HG02840 (cell line): ENCODE measurements at regions not wholly inside any gene's neighbourhood (a gene's known extent, or its start where the extent isn't known, plus 50 kb on each side); places are given as distances from the start of the nearest gene placed in this dataset.

Source experiments
- ATAC-seq: cut with Tn5 transposase; IDR thresholded peaks from one replicate; pipeline ENCODE4 v1.9.1; 2021; ENCODE audit warnings: mild to moderate bottlenecking, moderate library complexity, moderate number of reproducible peaks; ENCODE audit not compliant: unreplicated experiment, low FRiP score

DNA sequence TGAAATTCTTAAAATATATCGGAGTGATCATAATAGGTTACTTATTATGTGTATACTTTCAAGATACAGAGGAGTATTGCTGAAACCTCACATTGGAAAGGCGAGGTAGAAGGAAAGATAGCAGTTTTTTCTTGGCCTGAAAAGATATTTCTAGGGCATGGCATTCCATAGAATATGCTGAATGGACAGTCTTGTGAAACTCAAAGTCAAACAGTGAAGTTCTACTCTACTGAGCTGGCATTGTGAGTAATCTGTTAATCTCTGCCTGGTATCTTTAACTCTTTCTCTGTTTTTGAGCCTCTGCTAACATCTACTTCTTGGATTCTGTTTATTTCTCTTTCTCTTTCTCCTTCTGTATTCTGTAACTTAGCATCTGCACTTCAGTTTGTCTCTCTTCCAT, 176.3 kb upstream of the ZBTB20 start:
- ATAC-seq = no peak

- no peak for ATAC-seq
Observed at GRCh38 chr3:115324056-115324455, 177.0 kb upstream of the ZBTB20 start.

- ATAC-seq = no peak
Observed at GRCh38 chr3:115325539-115325938, 178.5 kb upstream of the ZBTB20 start.

- no peak for ATAC-seq
Observed at GRCh38 chr3:115330430-115330829, 183.3 kb upstream of the ZBTB20 start.

GRCh38 chr3:115332998-115333397, 185.9 kb upstream of the ZBTB20 start:
- no peak for ATAC-seq

DNA sequence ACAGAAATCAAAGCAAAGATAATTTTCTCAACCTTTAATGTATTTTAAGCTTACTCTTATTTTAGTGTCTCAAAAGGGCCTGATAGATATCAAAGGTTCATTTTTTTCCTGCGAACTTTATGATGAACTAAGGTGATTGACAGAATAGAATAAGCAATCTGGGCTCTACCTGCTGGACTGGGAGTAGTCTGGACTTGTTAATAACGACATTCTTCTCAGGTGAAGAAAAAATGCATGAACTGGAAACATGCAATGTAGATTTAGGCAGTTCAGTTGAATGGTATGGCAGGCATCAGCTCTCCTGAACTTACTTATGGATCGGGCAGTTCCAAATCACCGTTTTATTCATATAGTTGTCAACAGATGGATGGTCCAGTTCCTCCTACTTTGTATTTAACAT, 189.7 kb upstream of the ZBTB20 start:
- ATAC-seq = no peak

GRCh38 chr3:115340586-115340985, 193.5 kb upstream of the ZBTB20 start:
- no peak for ATAC-seq

DNA sequence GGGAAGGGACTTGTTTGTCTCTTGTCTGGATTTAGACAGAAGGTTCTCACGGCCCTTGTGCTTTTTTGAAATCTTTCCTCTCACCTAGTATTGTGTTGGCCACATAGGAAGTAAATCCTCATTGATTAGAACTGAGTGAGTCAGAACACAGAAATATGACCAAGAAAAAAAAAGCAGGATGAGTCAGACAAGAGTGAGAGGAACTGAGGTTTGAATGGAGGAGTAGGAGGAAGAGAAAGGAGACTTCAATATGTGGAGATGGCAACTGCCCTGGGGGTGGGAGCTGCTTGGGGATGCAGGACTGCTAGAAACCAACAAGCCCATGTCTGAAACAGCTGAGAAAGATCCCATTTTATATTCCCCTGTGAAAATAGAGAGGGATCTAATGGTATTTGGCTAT, 194.1 kb upstream of the ZBTB20 start:
- ATAC-seq = no peak

GRCh38 chr3:115347737-115348136, 200.6 kb upstream of the ZBTB20 start:
- ATAC-seq = no peak

DNA sequence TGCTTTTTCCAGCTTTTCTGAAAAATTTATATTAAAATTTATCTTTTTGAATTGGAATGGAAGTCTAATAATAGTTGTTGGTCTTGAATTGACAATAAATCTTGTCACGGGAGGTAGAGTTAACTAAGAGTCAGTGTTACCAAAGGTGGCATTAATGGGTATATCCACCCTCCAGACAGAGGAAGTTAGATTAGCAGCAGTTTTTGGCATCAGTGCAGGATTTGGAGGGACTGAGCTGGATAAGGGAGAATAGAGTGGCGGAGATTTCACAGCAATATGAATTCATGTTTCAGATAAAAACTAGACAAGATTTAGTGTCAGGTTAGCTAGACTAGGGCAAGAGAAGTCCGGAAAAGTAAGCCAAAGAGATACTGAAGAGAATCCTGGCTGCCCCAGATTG, 201.3 kb upstream of the ZBTB20 start:
- ATAC-seq = no peak

DNA sequence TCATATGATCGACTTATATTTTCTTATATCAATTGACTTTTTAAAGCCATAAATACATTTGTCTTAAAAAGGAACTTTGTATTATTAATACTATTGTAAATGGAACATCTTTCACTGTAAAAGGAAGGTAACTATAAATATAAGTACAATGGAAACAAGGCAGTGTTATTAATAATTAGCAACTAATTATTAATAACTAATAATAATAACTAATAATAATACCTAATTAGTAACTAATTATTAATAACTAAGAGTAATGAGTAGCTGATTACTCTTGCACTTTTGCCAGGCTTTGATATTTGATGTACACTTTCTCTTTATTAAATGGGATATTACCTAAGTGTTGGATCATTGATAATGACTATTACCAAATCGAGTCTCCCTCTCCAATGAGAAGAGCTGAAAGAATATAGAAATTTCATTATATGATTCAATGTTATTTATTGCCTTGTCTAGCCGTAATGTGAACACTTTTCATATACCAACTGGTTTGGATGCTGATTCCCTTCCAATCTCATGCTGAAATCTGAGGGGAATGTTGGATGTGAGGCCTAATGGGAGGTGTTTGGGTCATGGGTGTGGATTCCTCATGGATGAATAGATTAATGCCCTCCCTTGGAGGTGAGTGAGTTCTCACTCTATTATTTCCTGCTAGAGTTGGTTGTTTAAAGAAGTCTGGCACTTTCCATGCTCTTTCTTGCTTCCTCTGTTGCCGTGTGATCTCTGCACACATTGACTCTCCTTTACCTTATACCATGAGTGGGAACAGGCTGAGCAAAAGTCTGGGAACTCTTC, 202.1 kb upstream of the ZBTB20 start:
- ATAC-seq = no peak

GRCh38 chr3:115350606-115351005, 203.5 kb upstream of the ZBTB20 start:
- no peak for ATAC-seq

GRCh38 chr3:115351193-115351592, 204.1 kb upstream of the ZBTB20 start:
- no peak for ATAC-seq

- no peak for ATAC-seq
Observed at GRCh38 chr3:115354010-115354409, 206.9 kb upstream of the ZBTB20 start.

GRCh38 chr3:115357456-115357855, 210.4 kb upstream of the ZBTB20 start:
- no peak for ATAC-seq

DNA sequence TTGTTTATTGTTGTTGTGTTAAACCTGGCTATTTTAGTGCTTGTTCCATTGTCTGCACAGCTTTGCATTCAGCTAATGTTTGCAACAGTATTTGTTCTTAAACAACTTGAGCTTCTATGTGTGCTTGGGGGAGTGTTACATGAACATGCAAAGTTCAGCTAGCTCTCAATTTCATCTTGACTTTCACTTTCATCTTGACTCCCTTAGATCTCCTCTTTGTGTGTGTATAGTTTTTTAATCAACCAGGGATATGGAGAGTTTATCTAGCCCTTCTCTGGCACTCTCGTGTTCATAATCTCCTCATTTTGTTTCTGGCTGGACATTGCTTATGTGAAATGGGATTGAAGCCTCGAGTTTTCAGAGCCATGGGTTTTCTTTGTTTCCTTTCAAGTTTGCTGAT, 212.4 kb upstream of the ZBTB20 start:
- ATAC-seq = no peak

- no peak for ATAC-seq
Observed at GRCh38 chr3:115361806-115362205, 214.7 kb upstream of the ZBTB20 start.

DNA sequence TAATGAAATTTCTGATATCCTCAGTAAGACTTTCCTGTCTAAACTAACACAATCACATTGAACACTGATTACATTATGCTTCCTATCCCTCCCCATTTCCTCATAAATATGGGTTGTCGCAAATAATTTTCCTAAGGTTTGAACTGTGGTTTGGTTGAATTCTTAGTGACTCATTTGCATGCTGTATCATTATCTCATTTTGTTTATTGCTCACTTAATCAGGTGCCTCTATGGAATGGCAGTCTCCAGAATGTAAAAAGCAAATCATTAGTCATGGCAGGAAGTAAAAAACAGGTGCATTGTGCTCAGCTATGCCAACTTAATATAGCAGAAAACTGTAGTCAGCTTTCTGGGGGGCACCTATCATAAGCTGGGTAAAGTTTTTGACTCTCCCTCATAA, 216.0 kb upstream of the ZBTB20 start:
- no peak for ATAC-seq

DNA sequence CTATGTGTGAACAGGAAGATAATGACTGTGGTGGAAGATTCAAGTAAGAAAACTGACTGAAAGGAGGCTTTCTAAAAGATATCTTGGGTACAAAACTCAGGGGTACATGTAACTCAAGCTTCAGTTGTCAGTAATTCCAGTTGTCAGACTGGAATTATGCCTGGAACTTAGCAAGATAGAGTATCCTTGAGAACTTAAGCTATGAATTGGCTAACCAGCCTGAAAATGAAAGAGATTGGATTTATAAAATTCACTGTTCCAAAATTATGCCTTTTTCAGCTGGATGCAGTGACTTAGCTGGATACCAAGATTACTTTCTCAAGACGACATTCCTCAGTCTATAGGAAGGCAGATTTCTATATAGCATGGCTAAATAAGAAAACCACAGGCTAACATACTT, 221.9 kb upstream of the ZBTB20 start:
- ATAC-seq = no peak

DNA sequence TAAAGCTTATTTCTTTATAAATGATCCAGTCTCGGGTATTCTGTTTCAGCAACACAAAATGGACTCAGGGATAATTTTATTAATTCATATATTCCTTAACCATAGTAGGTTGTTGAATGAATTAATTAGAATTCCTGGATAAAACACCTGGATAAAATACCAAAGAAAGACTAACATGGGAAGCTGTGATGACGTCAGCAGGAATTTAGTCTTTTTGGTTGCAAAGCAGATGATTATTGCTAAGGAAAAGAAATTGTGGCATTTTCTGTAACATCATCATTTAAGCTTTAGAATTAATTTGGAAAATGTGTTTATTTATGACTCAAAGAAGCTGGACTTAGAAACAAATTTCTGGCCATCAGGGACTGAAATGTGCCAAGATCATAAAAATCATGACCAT, 228.3 kb upstream of the ZBTB20 start:
- ATAC-seq = no peak

DNA sequence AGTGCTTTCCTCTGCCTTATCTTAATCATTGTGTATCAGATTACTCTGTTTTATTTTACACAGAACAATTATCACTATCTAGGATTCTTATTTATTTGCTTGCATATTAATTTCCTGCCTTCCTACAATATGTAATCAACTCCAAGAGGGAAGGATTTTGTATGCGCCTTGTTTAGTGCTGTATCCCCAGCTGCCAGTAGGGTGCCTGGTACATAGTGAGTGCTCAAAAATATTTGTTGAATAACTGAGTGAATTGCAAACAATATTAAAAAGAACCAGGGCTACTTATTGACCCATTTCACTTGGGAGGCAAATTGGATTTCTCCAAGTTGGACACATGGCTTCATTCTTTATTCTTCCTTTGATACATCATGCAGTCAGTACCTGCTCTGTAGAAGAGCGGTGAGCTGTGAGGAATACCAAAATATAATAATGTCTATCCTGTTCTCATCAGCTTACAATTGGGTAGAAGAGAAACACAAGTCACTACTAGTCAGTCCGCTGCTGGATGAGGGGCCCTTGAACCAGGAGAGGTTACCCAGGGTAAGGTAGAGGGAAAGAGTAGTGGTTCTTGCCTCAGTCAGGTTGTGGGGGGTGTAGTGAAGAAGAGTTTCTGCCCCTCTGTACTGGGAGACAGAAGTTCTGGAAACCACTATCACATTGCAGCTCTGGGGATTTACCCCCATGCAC, 233.9 kb upstream of the ZBTB20 start:
- no peak for ATAC-seq

DNA sequence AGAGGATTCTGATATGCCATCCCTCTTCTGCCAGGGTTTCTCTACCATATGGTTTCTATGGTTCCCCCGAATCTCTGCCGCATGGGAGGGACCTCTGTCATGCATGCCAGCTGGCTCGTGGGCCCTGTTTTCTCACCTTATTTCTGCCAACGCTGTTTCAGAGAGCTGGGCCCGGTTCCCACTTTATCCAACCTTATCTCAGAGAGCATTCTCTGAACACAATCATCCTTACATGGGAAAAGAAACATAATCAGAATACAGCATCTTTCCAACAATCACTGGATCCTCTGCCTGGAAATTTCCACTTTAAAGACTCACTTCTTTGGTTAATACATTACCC, 234.5 kb upstream of the ZBTB20 start:
- ATAC-seq = no peak
